HL-60 (cell line): ENCODE measurements at regions not wholly inside any gene's neighbourhood (a gene's known extent, or its start where the extent isn't known, plus 50 kb on each side); places are given as distances from the start of the nearest gene placed in this dataset.

Experiments used
- CTCF ChIP-seq: IDR thresholded peaks from one replicate; pipeline ENCODE4 v1.5.1; 2011; ENCODE audit warnings: low read length, control low read depth, inconsistent platforms; ENCODE audit not compliant: insufficient read depth
- GABPA ChIP-seq: IDR thresholded peaks from 2 replicates; pipeline ENCODE4 v1.6.1; 2012; ENCODE audit warnings: low read depth
- POLR2AphosphoS5 ChIP-seq: IDR thresholded peaks from 2 replicates; pipeline ENCODE4 v1.6.1; 2012; ENCODE audit warnings: low read depth
- REST ChIP-seq: IDR thresholded peaks from 2 replicates; pipeline ENCODE4 v1.6.1; 2012; ENCODE audit warnings: low read depth; ENCODE audit not compliant: insufficient replicate concordance
- SPI1 ChIP-seq: IDR thresholded peaks from 2 replicates; pipeline ENCODE4 v1.6.1; 2012; ENCODE audit warnings: low read depth, mild to moderate bottlenecking, borderline replicate concordance

- TF ChIP-seq CTCF (no peak), POLR2AphosphoS5 (no peak), REST (no peak), GABPA (no peak), SPI1 (no peak)
These were observed 1339.4 kb upstream of the WWC1 start for GRCh38 chr5:166952048-166952447.
